Upper lobe of left lung (tissue), 4 donors: ENCODE measurements at regions not wholly inside any gene's neighbourhood (a gene's known extent, or its start where the extent isn't known, plus 50 kb on each side); places are given as distances from the start of the nearest gene placed in this dataset.

Experiments
- CTCF ChIP-seq, 6 experiments: fragments of 450-650 bp in 4 of 6; fragments of 200-600 bp in 2 of 6; sonication (generic) in 2 of 6; IDR thresholded peaks; one replicate each; pipeline ENCODE4 v1.5.1; 2016 to 2019; ENCODE audit warnings: antibody characterized with exemption in 6 of 6
- EP300 ChIP-seq, 4 donors: sonication (generic); formaldehyde crosslinking; IDR thresholded peaks; one replicate each; pipeline ENCODE4 v1.5.1; 2017; ENCODE audit warnings: antibody characterized with exemption in 4 of 4, control low read depth in 2 of 4
- POLR2A ChIP-seq, 4 donors: fragments of 450-650 bp; IDR thresholded peaks; one replicate each; pipeline ENCODE4 v1.5.1; 2016 to 2017; ENCODE audit warnings: antibody characterized with exemption in 4 of 4, mild to moderate bottlenecking in 2 of 4
- POLR2AphosphoS5 ChIP-seq, 2 donors: sonication (generic); formaldehyde crosslinking; IDR thresholded peaks; one replicate each; pipeline ENCODE4 v1.5.1; 2017; ENCODE audit warnings: antibody characterized with exemption in 2 of 2

DNA sequence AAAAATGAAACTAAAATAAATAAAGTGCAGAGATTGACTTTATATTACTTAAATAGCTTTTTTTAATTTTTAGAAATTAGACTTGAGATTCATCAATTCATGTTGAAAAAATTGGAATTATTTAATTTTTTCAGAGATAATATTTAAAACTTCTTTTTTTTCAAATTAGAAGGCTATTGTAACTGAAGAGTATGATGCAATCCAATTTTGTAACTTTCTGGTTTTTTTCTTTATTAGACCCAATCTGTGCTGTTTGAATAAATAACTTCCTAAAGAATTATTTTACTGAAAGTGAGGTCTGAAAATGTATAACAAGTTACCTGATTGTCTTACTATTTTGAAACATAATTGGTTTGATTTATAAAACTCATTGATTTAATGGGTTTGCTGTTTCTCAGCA is 200.9 kb downstream of the MAD2L1 start:
- TF ChIP-seq CTCF (IDR thresholded peaks at IDR 0.05) (no peak), POLR2AphosphoS5 (IDR thresholded peaks at IDR 0.05) (no peak), POLR2A (IDR thresholded peaks at IDR 0.05) (no peak), EP300 (IDR thresholded peaks at IDR 0.05) (no peak)
